ENCODE measurements at regions not wholly inside any gene's neighbourhood (a gene's known extent, or its start where the extent isn't known, plus 50 kb on each side); places are given as distances from the start of the nearest gene placed in this dataset.

GRCh38 chr11:129270446-129270845, 78.3 kb upstream of the ARHGAP32 start:
- ChIA-PET CTCF (ENCODE audit: partially characterized antibody) (no interaction called here), POLR2A (ENCODE audit: partially characterized antibody) (interaction anchor here (0.7 kb wide), 1 partner anchor 19 kb away, joined by 3 read pairs; no protein-coding TSS in a partner anchor)
- no peak overlapping the region for H4K5ac ChIP-seq (ENCODE audit: insufficient read length, low read depth, low read length)
- no peaks in the 10 kb centered on the region for H3K9me3 ChIP-seq (ENCODE audit: insufficient read depth in 2 of 2, low read depth in 1 of 2, low read length in 1 of 2)
- no peak overlapping the region for H3K23ac ChIP-seq (ENCODE audit: insufficient read length)
- no peak overlapping the region for H3K4me2 ChIP-seq (ENCODE audit: insufficient read depth in 1 of 2, low read depth in 2 of 2, low read length in 2 of 2)
- H3K9ac ChIP-seq (replicated peaks in 1 of 4; ENCODE audit: extremely low read depth in 1 of 4, low read depth in 3 of 4, low read length in 3 of 4), result no peak overlapping the region
- H3K27me3 ChIP-seq (replicated peaks in 1 of 4; ENCODE audit: control insufficient read depth in 3 of 4, extremely low read depth in 1 of 4, insufficient read depth in 3 of 4, low read length in 3 of 4), result no peaks in the 10 kb centered on the region
- H3K56ac ChIP-seq (replicated peaks; ENCODE audit: insufficient read length, low read depth, low read length), result no peak overlapping the region
- DNase-seq (ENCODE audit: low read depth in 1 of 2, low spot score in 2 of 2) (no peak), FAIRE-seq (no peak)
- H3K4ac ChIP-seq (replicated peaks; ENCODE audit: insufficient read length, low read depth, low read length), result no peak overlapping the region
- no peaks in the 10 kb centered on the region for H3K36me3 ChIP-seq (ENCODE audit: control insufficient read depth in 2 of 4, insufficient read depth in 4 of 4, low read length in 3 of 4)
- no peak overlapping the region for H2BK15ac ChIP-seq (ENCODE audit: low read length)
- no peak overlapping the region for H2AK5ac ChIP-seq (ENCODE audit: low read depth, low read length)
- 98% methylated on average over 4 of the region's 4 CpGs; no CpG with 5 or more reads in 1 of the 2 experiments for WGBS, 2 experiments (ENCODE audit: extremely low coverage in 1 of 2, insufficient coverage in 1 of 2, insufficient read length in 1 of 2, insufficient replicate concordance in 2 of 2, low coverage in 1 of 2, low lambda C conversion rate in 2 of 2, missing lambda C conversion rate in 1 of 2)
- H3K23me2 ChIP-seq (ENCODE audit: low read depth, low read length), result no peaks in the 10 kb centered on the region
- H3K4me1 ChIP-seq (replicated peaks in 1 of 4; ENCODE audit: control insufficient read depth in 3 of 4, insufficient read depth in 4 of 4, low read length in 3 of 4), result peaks cover 0 to 8% (median 3%) of the 10 kb centered on the region in 4 experiments; a peak in 4 of 7 replicates
- H2BK20ac ChIP-seq (ENCODE audit: low read length), result no peak overlapping the region
- H3K79me1 ChIP-seq (ENCODE audit: low read depth, low read length), result peaks cover 6% of the 10 kb centered on the region
- no peak overlapping the region for H2BK120ac ChIP-seq (replicated peaks; ENCODE audit: low read depth, low read length)
- peaks cover 11 to 96% of the 10 kb centered on the region in 2 experiments; a peak in 3 of 4 replicates for H3K79me2 ChIP-seq (ENCODE audit: control insufficient read depth in 1 of 2, insufficient read depth in 2 of 2, low read length in 2 of 2)
- no peak overlapping the region for H3K4me3 ChIP-seq (ENCODE audit: extremely low read depth in 1 of 4, insufficient read depth in 2 of 4, low read depth in 3 of 4, low read length in 4 of 4)
- H2AFZ ChIP-seq (ENCODE audit: low read length), result no peak overlapping the region
- H3K14ac ChIP-seq (ENCODE audit: insufficient read length), result no peak overlapping the region
- H2BK12ac ChIP-seq (ENCODE audit: low read depth, low read length), result no peak overlapping the region
- H4K8ac ChIP-seq (ENCODE audit: extremely low read depth, insufficient read depth, low read length), result no peak overlapping the region
- peaks cover 0 to 2% of the 10 kb centered on the region in 2 experiments for H4K20me1 ChIP-seq (replicated peaks in 1 of 2; ENCODE audit: control insufficient read depth in 1 of 2, insufficient read depth in 2 of 2, low read length in 2 of 2)
- no peak overlapping the region for H3K27ac ChIP-seq (ENCODE audit: low read depth, low read length)
- no peak overlapping the region for H3K18ac ChIP-seq (ENCODE audit: extremely low read depth, low read length)
- no peak overlapping the region for H2BK5ac ChIP-seq (ENCODE audit: low read depth, low read length)
- H4K91ac ChIP-seq (replicated peaks; ENCODE audit: insufficient read length, low read length), result no peak overlapping the region
- TF ChIP-seq CTBP2 (IDR thresholded peaks at IDR 0.05; ENCODE audit: borderline replicate concordance, insufficient read depth, insufficient read length, low read length) (no peak), SIN3A (conservative IDR thresholded peaks at IDR 0.05 in 1 of 2, IDR thresholded peaks at IDR 0.05 in 1 of 2; ENCODE audit: low read depth in 1 of 2, low read length in 2 of 2) (no peak), SRF (IDR thresholded peaks at IDR 0.05; ENCODE audit: low read depth, low read length) (no peak), RAD21 (IDR thresholded peaks at IDR 0.05 in 1 of 2, conservative IDR thresholded peaks at IDR 0.05 in 1 of 2; ENCODE audit: low read depth in 2 of 2, low read length in 2 of 2) (no peak), POLR2A (IDR thresholded peaks at IDR 0.05; ENCODE audit: control extremely low read depth in 1 of 2, low read depth in 2 of 2, low read length in 2 of 2) (no peak), SP4 (IDR thresholded peaks at IDR 0.05; ENCODE audit: low read length) (no peak), EP300 (IDR thresholded peaks at IDR 0.05; ENCODE audit: borderline replicate concordance in 1 of 2, low read depth in 2 of 2, low read length in 2 of 2) (no peak), SIRT6 (IDR thresholded peaks at IDR 0.05; ENCODE audit: low read length) (no peak), CEBPB (IDR thresholded peaks at IDR 0.05; ENCODE audit: low read depth, low read length) (no peak), SAP30 (IDR thresholded peaks at IDR 0.05; ENCODE audit: insufficient read depth, insufficient replicate concordance, low read length) (no peak), KDM4A (IDR thresholded peaks at IDR 0.05; ENCODE audit: low read depth, low read length, severe bottlenecking) (no peak), KDM1A (IDR thresholded peaks at IDR 0.05; ENCODE audit: borderline replicate concordance, low read length) (no peak), EZH2 (IDR thresholded peaks at IDR 0.05; ENCODE audit: low read depth, low read length, severe bottlenecking) (no peak)

All from H1 (cell line).